Left colon (tissue), 2 donors: ENCODE measurements at regions not wholly inside any gene's neighbourhood (a gene's known extent, or its start where the extent isn't known, plus 50 kb on each side); places are given as distances from the start of the nearest gene placed in this dataset.

Source experiments
- ATAC-seq: fragments of 200-7000 bp; cut with Tn5 transposase; one replicate; pipeline ENCODE4 v1.9.1; 2020; ENCODE audit warnings: mild to moderate bottlenecking, moderate library complexity
- DNase-seq, 2 donors: peaks; one replicate each; pipeline ENCODE4 v3.0.0-alpha.2; 2020
- intact Hi-C, 2 donors: fragments of 100-400 bp; cut with DNase I in 1 of 2; cut with micrococcal nuclease in 1 of 2; formaldehyde crosslinking; loops; one replicate each; pipeline versions ENCODE4 v1.11.2 to v1.14.0; 2022; cut with DNase I, micrococcal nuclease
- donor health status: DM: no; HTN: no; CAD: no.
- donor health status: DM: yes; HTN: yes; CAD: no.

GRCh38 chr1:38210021-38210894, 163.7 kb upstream of the POU3F1 start:
- intact Hi-C loops, result no loop called here
- DNase-seq, result no peak
- no peak for ATAC-seq

GRCh38 chr1:38208716-38209632, 162.4 kb upstream of the POU3F1 start:
- intact Hi-C loops, result no loop called here
- DNase-seq (no peak), ATAC-seq (no peak)

- ATAC-seq, result no peak
- intact Hi-C loops, result no loop called here
- no peak for DNase-seq
These were observed 161.3 kb upstream of the POU3F1 start for GRCh38 chr1:38207906-38208305.

GRCh38 chr1:38207275-38207674, 160.7 kb upstream of the POU3F1 start:
- intact Hi-C loops, result no loop called here
- ATAC-seq (no peak), DNase-seq (no peak)

- intact Hi-C loops, result no loop called here
- ATAC-seq (no peak), DNase-seq (no peak)
These were observed 158.1 kb upstream of the POU3F1 start for GRCh38 chr1:38204698-38205097.

GRCh38 chr1:38203441-38203840, 156.8 kb upstream of the POU3F1 start:
- no peak for ATAC-seq
- no peak for DNase-seq
- intact Hi-C loops, result no loop called here

GRCh38 chr1:38201431-38201830, 154.8 kb upstream of the POU3F1 start:
- DNase-seq (no peak), ATAC-seq (no peak)
- intact Hi-C loops, result no loop called here

GRCh38 chr1:38198621-38199020, 152.0 kb upstream of the POU3F1 start:
- ATAC-seq (no peak), DNase-seq (no peak)
- intact Hi-C loops, result no loop called here

- intact Hi-C loops, result no loop called here
- DNase-seq (no peak), ATAC-seq (no peak)
These were observed 151.5 kb upstream of the POU3F1 start for GRCh38 chr1:38198099-38198498.

GRCh38 chr1:38197312-38198061, 150.9 kb upstream of the POU3F1 start:
- ATAC-seq, result no peak
- intact Hi-C loops, result no loop called here
- DNase-seq, result no peak

- DNase-seq (no peak), ATAC-seq (no peak)
- intact Hi-C loops, result no loop called here
These were observed 147.9 kb upstream of the POU3F1 start for GRCh38 chr1:38194472-38194871.

GRCh38 chr1:38193040-38193439, 146.4 kb upstream of the POU3F1 start:
- no peak for DNase-seq
- intact Hi-C loops, result no loop called here
- no peak for ATAC-seq

GRCh38 chr1:38191461-38191860, 144.9 kb upstream of the POU3F1 start:
- intact Hi-C loops, result no loop called here
- ATAC-seq, result no peak
- DNase-seq, result peak in 1 of 2 donors; percentile 10

GRCh38 chr1:38190983-38191382, 144.4 kb upstream of the POU3F1 start:
- DNase-seq (no peak), ATAC-seq (no peak)
- intact Hi-C loops, result no loop called here

- ATAC-seq, result no peak
- no peak for DNase-seq
- intact Hi-C loops, result no loop called here
These were observed 141.0 kb upstream of the POU3F1 start for GRCh38 chr1:38187552-38187951.

GRCh38 chr1:38186566-38186965, 140.0 kb upstream of the POU3F1 start:
- no peak for ATAC-seq
- no peak for DNase-seq
- intact Hi-C loops, result no loop called here

GRCh38 chr1:38185913-38186312, 139.3 kb upstream of the POU3F1 start:
- intact Hi-C loops, result no loop called here
- no peak for DNase-seq

GRCh38 chr1:38183747-38184146, 137.2 kb upstream of the POU3F1 start:
- no peak for DNase-seq
- intact Hi-C loops, result no loop called here
- no peak for ATAC-seq

More at GRCh38 chr1:38185913-38186312, 139.3 kb upstream of the POU3F1 start:
- ATAC-seq, result no peak

GRCh38 chr1:38183096-38183495, 136.5 kb upstream of the POU3F1 start:
- no peak for DNase-seq
- intact Hi-C loops, result no loop called here
- ATAC-seq, result no peak
